ENCODE measurements at regions not wholly inside any gene's neighbourhood (a gene's known extent, or its start where the extent isn't known, plus 50 kb on each side); places are given as distances from the start of the nearest gene placed in this dataset.
A peak's percentile ranks its signal among the peaks of the same experiment; 100 is the strongest.

DNA sequence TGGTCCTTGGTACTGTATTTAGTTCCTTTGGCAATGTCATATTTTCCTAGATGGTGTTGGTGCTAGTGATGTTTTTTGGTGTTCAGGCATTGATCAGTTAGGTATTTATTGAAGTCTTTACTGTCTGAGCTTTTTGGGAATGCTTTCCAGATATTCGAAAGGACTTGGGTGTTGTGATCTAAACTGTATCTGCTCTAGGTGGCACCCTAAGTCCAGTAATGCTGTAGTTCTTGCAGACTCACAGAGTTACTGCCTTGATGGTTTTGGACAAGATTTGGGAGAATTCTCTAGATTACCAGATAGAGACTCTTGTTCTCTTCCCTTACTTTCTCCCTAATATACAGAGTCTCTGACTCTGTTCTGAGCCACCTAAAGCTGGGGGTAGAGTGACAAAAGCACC, 513.6 kb upstream of the PITX2 start:
- TF ChIP-seq, protein P1, sequence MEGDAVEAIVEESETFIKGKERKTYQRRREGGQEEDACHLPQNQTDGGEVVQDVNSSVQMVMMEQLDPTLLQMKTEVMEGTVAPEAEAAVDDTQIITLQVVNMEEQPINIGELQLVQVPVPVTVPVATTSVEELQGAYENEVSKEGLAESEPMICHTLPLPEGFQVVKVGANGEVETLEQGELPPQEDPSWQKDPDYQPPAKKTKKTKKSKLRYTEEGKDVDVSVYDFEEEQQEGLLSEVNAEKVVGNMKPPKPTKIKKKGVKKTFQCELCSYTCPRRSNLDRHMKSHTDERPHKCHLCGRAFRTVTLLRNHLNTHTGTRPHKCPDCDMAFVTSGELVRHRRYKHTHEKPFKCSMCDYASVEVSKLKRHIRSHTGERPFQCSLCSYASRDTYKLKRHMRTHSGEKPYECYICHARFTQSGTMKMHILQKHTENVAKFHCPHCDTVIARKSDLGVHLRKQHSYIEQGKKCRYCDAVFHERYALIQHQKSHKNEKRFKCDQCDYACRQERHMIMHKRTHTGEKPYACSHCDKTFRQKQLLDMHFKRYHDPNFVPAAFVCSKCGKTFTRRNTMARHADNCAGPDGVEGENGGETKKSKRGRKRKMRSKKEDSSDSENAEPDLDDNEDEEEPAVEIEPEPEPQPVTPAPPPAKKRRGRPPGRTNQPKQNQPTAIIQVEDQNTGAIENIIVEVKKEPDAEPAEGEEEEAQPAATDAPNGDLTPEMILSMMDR (conservative IDR thresholded peaks at IDR 0.05; ENCODE audit: low read depth, low read length): peak; percentile 60
- TF ChIP-seq RFX5 (IDR thresholded peaks at IDR 0.05; ENCODE audit: low read depth, low read length) (no peak), POLR2A (IDR thresholded peaks at IDR 0.05; ENCODE audit: low read depth, low read length) (no peak), MAZ (IDR thresholded peaks at IDR 0.05; ENCODE audit: borderline replicate concordance, low read depth, low read length) (no peak), SMC3 (IDR thresholded peaks at IDR 0.05; ENCODE audit: low read depth, low read length) (peak; percentile 70)
- TF ChIP-seq, protein P2, sequence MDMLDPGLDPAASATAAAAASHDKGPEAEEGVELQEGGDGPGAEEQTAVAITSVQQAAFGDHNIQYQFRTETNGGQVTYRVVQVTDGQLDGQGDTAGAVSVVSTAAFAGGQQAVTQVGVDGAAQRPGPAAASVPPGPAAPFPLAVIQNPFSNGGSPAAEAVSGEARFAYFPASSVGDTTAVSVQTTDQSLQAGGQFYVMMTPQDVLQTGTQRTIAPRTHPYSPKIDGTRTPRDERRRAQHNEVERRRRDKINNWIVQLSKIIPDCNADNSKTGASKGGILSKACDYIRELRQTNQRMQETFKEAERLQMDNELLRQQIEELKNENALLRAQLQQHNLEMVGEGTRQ (IDR thresholded peaks at IDR 0.05; ENCODE audit: low read depth, low read length): no peak
- TF ChIP-seq, protein P3, sequence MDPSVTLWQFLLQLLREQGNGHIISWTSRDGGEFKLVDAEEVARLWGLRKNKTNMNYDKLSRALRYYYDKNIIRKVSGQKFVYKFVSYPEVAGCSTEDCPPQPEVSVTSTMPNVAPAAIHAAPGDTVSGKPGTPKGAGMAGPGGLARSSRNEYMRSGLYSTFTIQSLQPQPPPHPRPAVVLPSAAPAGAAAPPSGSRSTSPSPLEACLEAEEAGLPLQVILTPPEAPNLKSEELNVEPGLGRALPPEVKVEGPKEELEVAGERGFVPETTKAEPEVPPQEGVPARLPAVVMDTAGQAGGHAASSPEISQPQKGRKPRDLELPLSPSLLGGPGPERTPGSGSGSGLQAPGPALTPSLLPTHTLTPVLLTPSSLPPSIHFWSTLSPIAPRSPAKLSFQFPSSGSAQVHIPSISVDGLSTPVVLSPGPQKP (IDR thresholded peaks at IDR 0.05; ENCODE audit: borderline replicate concordance, low read depth, low read length): no peak

Measured in IMR-90 (cell line).